Activated CD4-positive, alpha-beta memory T cell treated with anti-CD3 and anti-CD28 coated beads for 36 hours (primary cell): ENCODE measurements at regions not wholly inside any gene's neighbourhood (a gene's known extent, or its start where the extent isn't known, plus 50 kb on each side); places are given as distances from the start of the nearest gene placed in this dataset.

Source experiments
- CTCF ChIA-PET: fragments of 350-600 bp; sonication (Branson Sonifier 250); formaldehyde crosslinking; loops from one replicate; lab custom pipeline; 2021; ENCODE audit warnings: antibody characterized with exemption, inconsistent platforms; lab: Charles Lee
- POLR2A ChIA-PET: fragments of 350-600 bp; sonication (Branson Sonifier 250); formaldehyde crosslinking; loops from one replicate; lab custom pipeline; 2021; ENCODE audit warnings: antibody characterized with exemption; lab: Charles Lee
- DNase-seq: peaks from one replicate; pipeline ENCODE4 v3.0.0-alpha.2; 2020
- H3K27ac Mint-ChIP-seq: one replicate; pipeline ENCODE4 v1.8.0; 2021; ENCODE audit warnings: mixed read lengths
- H3K27me3 Mint-ChIP-seq: one replicate; pipeline ENCODE4 v1.8.0; 2021; ENCODE audit warnings: mixed read lengths
- H3K36me3 Mint-ChIP-seq: one replicate; pipeline ENCODE4 v1.8.0; 2021; ENCODE audit warnings: mixed read lengths
- H3K4me1 Mint-ChIP-seq: one replicate; pipeline ENCODE4 v1.8.0; 2021; ENCODE audit warnings: low read depth, mixed read lengths
- H3K4me3 Mint-ChIP-seq: one replicate; pipeline ENCODE4 v1.8.0; 2021; ENCODE audit warnings: mild to moderate bottlenecking, mixed read lengths
- H3K9me3 Mint-ChIP-seq: one replicate; pipeline ENCODE4 v1.8.0; 2021; ENCODE audit warnings: mixed read lengths
- intact Hi-C: fragments of 100-400 bp; cut with micrococcal nuclease; formaldehyde crosslinking; loops from one replicate; pipeline ENCODE4 v1.15.1; 2023

DNA sequence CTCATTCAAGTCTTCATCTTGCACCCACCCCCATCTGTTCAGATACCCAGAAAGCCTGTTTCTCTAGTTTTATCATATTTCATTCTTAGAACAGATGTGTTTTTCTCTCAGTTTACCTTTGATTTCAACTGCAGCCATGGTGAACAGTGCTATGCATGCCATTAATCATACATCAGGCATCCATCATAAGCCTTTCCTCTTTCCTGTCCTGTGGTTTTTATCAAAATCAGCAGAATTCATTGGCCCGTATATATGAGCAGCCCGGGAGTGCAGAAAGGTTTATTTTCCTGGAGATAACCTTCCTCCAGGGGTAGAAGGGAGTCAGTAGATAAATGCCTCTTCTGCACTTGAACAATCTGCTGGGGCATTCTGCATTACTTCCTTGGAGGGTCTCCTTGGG, 65.7 kb downstream of the IL21 start:
- DNase-seq = no peak
- peaks cover 6% of the 10 kb centered on the region for H3K9me3 Mint-ChIP-seq
- intact Hi-C loops = no loop called here
- no peak overlapping the region for H3K4me3 Mint-ChIP-seq
- H3K4me1 Mint-ChIP-seq = peaks cover 67% of the 10 kb centered on the region
- ChIA-PET POLR2A (interaction anchor here (3.8 kb wide), 1 partner anchor 13 kb away, joined by 18 read pairs; no protein-coding TSS in a partner anchor), CTCF (interaction anchor here (1.0 kb wide), 1 partner anchor 23 kb away, joined by 3 read pairs; no protein-coding TSS in a partner anchor)
- no peaks in the 10 kb centered on the region for H3K27me3 Mint-ChIP-seq
- peaks cover 2% of the 10 kb centered on the region for H3K36me3 Mint-ChIP-seq
- peak overlapping the region; percentile 43 for H3K27ac Mint-ChIP-seq

GRCh38 chr4:122553432-122553831, 67.4 kb downstream of the IL21 start:
- CTCF ChIA-PET = interaction anchor here (2.6 kb wide), 1 partner anchor 24 kb away, joined by 14 read pairs; no protein-coding TSS in a partner anchor
- POLR2A ChIA-PET = interaction anchor here (1.5 to 3.8 kb wide), 2 partner anchors 11 to 24 kb away, joined by 6 to 18 read pairs; no protein-coding TSS in a partner anchor
- intact Hi-C loops = loop anchor here (1.0 kb wide), 3 partner anchors 11 to 41 kb away; no protein-coding TSS in a partner anchor
- Mint-ChIP-seq H3K27me3 (no peaks in the 10 kb centered on the region), H3K4me3 (peak overlapping the region; percentile 5), H3K36me3 (peaks cover 5% of the 10 kb centered on the region), H3K27ac (peak overlapping the region; percentile 79), H3K9me3 (no peaks in the 10 kb centered on the region), H3K4me1 (peaks cover 74% of the 10 kb centered on the region)
- no peak for DNase-seq

GRCh38 chr4:122552898-122553297, 68.0 kb downstream of the IL21 start:
- ChIA-PET CTCF (interaction anchor here (1.5 to 2.6 kb wide), 3 partner anchors 11 to 25 kb away, joined by 3 to 14 read pairs (median 7); no protein-coding TSS in a partner anchor), POLR2A (interaction anchor here (1.0 to 3.8 kb wide), 4 partner anchors 10 to 25 kb away, joined by 3 to 18 read pairs (median 5); no protein-coding TSS in a partner anchor)
- H3K27me3 Mint-ChIP-seq = no peaks in the 10 kb centered on the region
- H3K9me3 Mint-ChIP-seq = no peaks in the 10 kb centered on the region
- peak overlapping the region; percentile 79 for H3K27ac Mint-ChIP-seq
- intact Hi-C loops = loop anchor here (1.0 kb wide), 4 partner anchors 11 to 45 kb away; no protein-coding TSS in a partner anchor
- peaks cover 74% of the 10 kb centered on the region for H3K4me1 Mint-ChIP-seq
- H3K4me3 Mint-ChIP-seq = no peak overlapping the region
- peaks cover 5% of the 10 kb centered on the region for H3K36me3 Mint-ChIP-seq
- peak; percentile 46 for DNase-seq

DNA sequence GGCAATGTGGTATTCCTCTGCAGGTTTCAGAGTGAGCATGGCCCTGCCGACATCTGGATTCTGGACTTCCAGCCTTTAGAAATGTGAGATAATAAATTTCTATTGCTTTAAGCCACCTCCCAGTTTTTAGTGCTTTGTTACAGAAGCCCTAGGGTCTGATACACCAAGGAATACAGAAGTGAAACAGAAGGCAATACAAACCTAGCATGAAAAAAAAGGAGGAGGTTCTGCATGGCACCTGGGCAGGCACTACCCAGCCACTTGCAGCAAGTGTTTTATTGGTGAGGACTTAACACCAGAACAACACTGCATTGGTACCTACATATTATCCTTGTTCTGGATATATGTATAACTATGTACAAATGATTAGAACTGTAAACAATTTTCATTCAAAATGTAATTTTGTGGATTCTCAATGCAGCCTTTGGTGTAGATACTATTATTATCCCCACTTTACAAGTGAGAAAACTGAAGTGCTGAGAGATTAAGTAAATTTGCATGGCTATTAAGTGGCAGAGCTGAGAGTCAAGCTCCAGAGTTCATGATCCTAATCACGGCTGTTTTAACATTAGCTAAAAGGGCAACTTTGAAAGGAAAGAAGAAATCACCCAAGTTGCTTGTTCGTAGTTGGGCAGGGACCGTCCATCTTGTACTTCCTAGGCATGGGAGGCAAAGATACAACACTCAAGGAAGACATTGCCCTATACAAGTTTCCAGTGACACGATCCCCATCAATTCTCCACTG, 71.8 kb downstream of the IL21 start:
- intact Hi-C loops = no loop called here
- Mint-ChIP-seq H3K27me3 (no peaks in the 10 kb centered on the region), H3K4me1 (peaks cover 82% of the 10 kb centered on the region), H3K36me3 (peaks cover 5% of the 10 kb centered on the region), H3K4me3 (peak overlapping the region; percentile 72), H3K27ac (peak overlapping the region; percentile 82), H3K9me3 (no peaks in the 10 kb centered on the region)
- ChIA-PET CTCF (interaction anchor here (2.8 kb wide), 1 partner anchor 29 kb away, joined by 23 read pairs; no protein-coding TSS in a partner anchor), POLR2A (interaction anchor here (1.1 to 2.0 kb wide), 3 partner anchors 42 to 97 kb away, joined by 3 to 6 read pairs (median 3); no protein-coding TSS in a partner anchor)
- no peak for DNase-seq

- peak; percentile 52 for DNase-seq
- Mint-ChIP-seq H3K36me3 (peaks cover 5% of the 10 kb centered on the region), H3K4me1 (peaks cover 85% of the 10 kb centered on the region), H3K27ac (peak overlapping the region; percentile 82), H3K4me3 (peak overlapping the region; percentile 72), H3K9me3 (no peaks in the 10 kb centered on the region), H3K27me3 (no peaks in the 10 kb centered on the region)
- ChIA-PET CTCF (interaction anchor here (2.8 kb wide), 1 partner anchor 30 kb away, joined by 23 read pairs; no protein-coding TSS in a partner anchor), POLR2A (interaction anchor here (0.6 to 2.0 kb wide), 4 partner anchors 32 to 97 kb away, joined by 3 to 6 read pairs (median 3); no protein-coding TSS in a partner anchor)
- intact Hi-C loops = no loop called here
Observed at GRCh38 chr4:122548452-122548851, 72.4 kb downstream of the IL21 start.

DNA sequence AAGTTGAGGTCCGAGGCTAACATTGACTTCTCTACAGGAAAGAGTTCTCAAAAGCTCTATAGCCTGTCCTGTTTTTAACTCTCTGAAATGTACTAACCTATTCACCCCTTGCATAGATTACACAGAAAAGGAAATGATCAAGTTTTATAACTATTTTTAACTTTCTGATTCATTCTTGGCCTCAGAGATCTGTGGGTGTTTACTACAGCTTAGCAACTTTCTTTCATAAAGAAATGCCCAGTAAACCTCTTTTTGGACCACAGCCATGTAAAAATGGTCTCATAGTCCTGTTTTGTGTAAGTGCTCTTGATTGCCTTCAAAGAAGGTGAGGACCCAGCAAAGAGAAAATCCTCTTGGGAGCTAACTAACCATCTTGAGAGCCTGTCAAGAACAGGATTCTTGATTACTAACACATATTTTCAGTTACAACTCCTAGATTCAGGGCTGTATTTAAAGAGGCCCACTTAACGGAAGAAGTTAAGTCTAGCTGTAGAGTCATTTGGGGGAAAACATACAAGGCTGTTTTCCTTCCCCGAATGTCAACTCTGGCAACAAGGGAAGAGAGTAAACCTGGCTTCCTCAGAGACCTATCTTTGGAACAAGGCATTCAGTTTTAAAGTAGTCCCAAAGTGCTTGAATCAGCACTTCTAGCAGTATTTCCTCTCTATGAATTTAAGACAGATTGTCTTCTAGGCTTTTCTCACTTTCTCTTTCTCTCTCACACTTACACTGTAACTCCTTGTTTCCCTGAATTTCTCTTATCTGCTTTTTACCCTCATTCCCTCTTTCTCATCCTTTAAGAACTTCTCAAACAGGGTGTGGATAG, 78.2 kb downstream of the IL21 start:
- Mint-ChIP-seq H3K9me3 (no peaks in the 10 kb centered on the region), H3K4me1 (peaks cover 93% of the 10 kb centered on the region), H3K4me3 (peak overlapping the region; percentile 62), H3K27ac (peak overlapping the region; percentile 97), H3K36me3 (no peaks in the 10 kb centered on the region), H3K27me3 (no peaks in the 10 kb centered on the region)
- CTCF ChIA-PET = interaction anchor here (0.9 to 2.6 kb wide), 9 partner anchors 10 to 1290 kb away, joined by 3 to 29 read pairs (median 4); no protein-coding TSS in a partner anchor
- POLR2A ChIA-PET = interaction anchor here (0.8 to 4.0 kb wide), 16 partner anchors 9 to 117 kb away, joined by 3 to 26 read pairs (median 4); partner anchors contain the start of genes IL2 and IL21
- intact Hi-C loops = loop anchor here (1.0 to 5.0 kb wide), 8 partner anchors 11 to 390 kb away; partner anchors contain the start of genes BLTP1 and IL21
- no peak for DNase-seq

DNA sequence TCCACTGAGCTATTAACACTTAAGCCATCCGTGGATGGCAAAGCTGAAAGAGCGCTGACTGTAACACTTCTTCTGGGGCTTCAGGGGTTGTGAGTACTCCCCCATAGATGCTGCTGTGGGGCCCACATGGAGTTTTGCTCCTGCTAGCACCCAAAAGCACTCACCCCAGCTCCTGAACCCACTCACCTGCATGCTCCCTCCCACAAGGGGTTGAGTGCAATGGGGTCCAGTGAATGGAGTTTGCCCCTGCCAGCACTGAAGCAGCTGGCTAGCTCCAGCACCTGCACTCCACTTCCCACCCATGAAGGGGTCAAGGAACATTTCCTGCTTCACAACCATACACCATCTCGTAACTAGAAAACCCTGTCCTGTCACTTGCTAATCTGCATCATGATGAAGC, 78.9 kb downstream of the IL21 start:
- no peaks in the 10 kb centered on the region for H3K9me3 Mint-ChIP-seq
- DNase-seq = no peak
- ChIA-PET POLR2A (interaction anchor here (0.8 to 4.0 kb wide), 15 partner anchors 9 to 117 kb away, joined by 3 to 26 read pairs (median 5); partner anchors contain the start of genes IL2 and IL21), CTCF (interaction anchor here (0.9 to 2.6 kb wide), 8 partner anchors 10 to 642 kb away, joined by 3 to 29 read pairs (median 5); no protein-coding TSS in a partner anchor)
- peaks cover 91% of the 10 kb centered on the region for H3K4me1 Mint-ChIP-seq
- no peaks in the 10 kb centered on the region for H3K36me3 Mint-ChIP-seq
- intact Hi-C loops = loop anchor here (1.0 to 5.0 kb wide), 8 partner anchors 11 to 390 kb away; partner anchors contain the start of genes BLTP1 and IL21
- H3K27ac Mint-ChIP-seq = peak overlapping the region; percentile 97
- H3K27me3 Mint-ChIP-seq = no peaks in the 10 kb centered on the region
- H3K4me3 Mint-ChIP-seq = peak overlapping the region; percentile 62

- Mint-ChIP-seq H3K36me3 (no peaks in the 10 kb centered on the region), H3K27me3 (no peaks in the 10 kb centered on the region), H3K27ac (peak overlapping the region; percentile 97), H3K4me3 (no peak overlapping the region), H3K9me3 (no peaks in the 10 kb centered on the region), H3K4me1 (peaks cover 86% of the 10 kb centered on the region)
- ChIA-PET POLR2A (interaction anchor here (0.6 to 4.0 kb wide), 8 partner anchors 11 to 93 kb away, joined by 3 to 26 read pairs (median 6); partner anchors contain the start of gene IL2), CTCF (interaction anchor here (1.5 to 2.6 kb wide), 3 partner anchors 35 to 82 kb away, joined by 5 to 6 read pairs (median 6); no protein-coding TSS in a partner anchor)
- DNase-seq = no peak
- intact Hi-C loops = loop anchor here (1.0 to 5.0 kb wide), 6 partner anchors 29 to 389 kb away; partner anchors contain the start of gene BLTP1
Observed at GRCh38 chr4:122540838-122541237, 80.0 kb downstream of the IL21 start.

- H3K4me3 Mint-ChIP-seq = peak overlapping the region; percentile 36
Observed at GRCh38 chr4:122539861-122540465, 80.9 kb downstream of the IL21 start.

GRCh38 chr4:122537388-122538135, 81.0 kb upstream of the IL2 start:
- no peaks in the 10 kb centered on the region for H3K27me3 Mint-ChIP-seq
- DNase-seq = no peak
- H3K4me3 Mint-ChIP-seq = peak overlapping the region; percentile 4
- peak overlapping the region; percentile 81 for H3K27ac Mint-ChIP-seq
- ChIA-PET CTCF (interaction anchor here (0.7 to 1.3 kb wide), 2 partner anchors 10 to 41 kb away, joined by 3 to 8 read pairs; no protein-coding TSS in a partner anchor), POLR2A (interaction anchor here (0.9 to 1.2 kb wide), 3 partner anchors 25 to 82 kb away, joined by 3 to 5 read pairs (median 3); no protein-coding TSS in a partner anchor)
- no peaks in the 10 kb centered on the region for H3K9me3 Mint-ChIP-seq
- intact Hi-C loops = no loop called here
- peaks cover 86% of the 10 kb centered on the region for H3K4me1 Mint-ChIP-seq
- H3K36me3 Mint-ChIP-seq = no peaks in the 10 kb centered on the region

More at GRCh38 chr4:122539861-122540465, 80.9 kb downstream of the IL21 start:
- Mint-ChIP-seq H3K27me3 (no peaks in the 10 kb centered on the region), H3K9me3 (no peaks in the 10 kb centered on the region), H3K27ac (peak overlapping the region; percentile 97), H3K4me1 (peaks cover 88% of the 10 kb centered on the region), H3K36me3 (no peaks in the 10 kb centered on the region)
- intact Hi-C loops = loop anchor here (1.0 to 5.0 kb wide), 6 partner anchors 28 to 388 kb away; partner anchors contain the start of gene BLTP1
- ChIA-PET CTCF (interaction anchor here (0.6 to 1.6 kb wide), 2 partner anchors 37 to 38 kb away, joined by 3 to 5 read pairs; no protein-coding TSS in a partner anchor), POLR2A (interaction anchor here (0.6 to 1.8 kb wide), 11 partner anchors 12 to 170 kb away, joined by 3 to 8 read pairs (median 4); no protein-coding TSS in a partner anchor)
- DNase-seq = no peak
